Stimulated activated CD4-positive, alpha-beta T cell treated with anti-CD3 and anti-CD28 coated beads, Interleukin-1b, Interleukin-23, amount 100 ng/mL, for 24 hours (primary cell): ENCODE measurements at regions not wholly inside any gene's neighbourhood (a gene's known extent, or its start where the extent isn't known, plus 50 kb on each side); places are given as distances from the start of the nearest gene placed in this dataset.
"Not testable (repeated sequence)": the region's sequence is repeated elsewhere in the genome, so short reads cannot be mapped to it uniquely, and the experiment has no call there.

Source experiments
- DNase-seq, 4 experiments: peaks; one replicate each; pipeline ENCODE4 v3.0.0-alpha.2; 2020; ENCODE audit warnings: low read depth in 4 of 4, low spot score in 1 of 4

GRCh38 chr16:17749706-17750105 is 278.9 kb upstream of the XYLT1 start:
- DNase-seq, result no peak

DNA sequence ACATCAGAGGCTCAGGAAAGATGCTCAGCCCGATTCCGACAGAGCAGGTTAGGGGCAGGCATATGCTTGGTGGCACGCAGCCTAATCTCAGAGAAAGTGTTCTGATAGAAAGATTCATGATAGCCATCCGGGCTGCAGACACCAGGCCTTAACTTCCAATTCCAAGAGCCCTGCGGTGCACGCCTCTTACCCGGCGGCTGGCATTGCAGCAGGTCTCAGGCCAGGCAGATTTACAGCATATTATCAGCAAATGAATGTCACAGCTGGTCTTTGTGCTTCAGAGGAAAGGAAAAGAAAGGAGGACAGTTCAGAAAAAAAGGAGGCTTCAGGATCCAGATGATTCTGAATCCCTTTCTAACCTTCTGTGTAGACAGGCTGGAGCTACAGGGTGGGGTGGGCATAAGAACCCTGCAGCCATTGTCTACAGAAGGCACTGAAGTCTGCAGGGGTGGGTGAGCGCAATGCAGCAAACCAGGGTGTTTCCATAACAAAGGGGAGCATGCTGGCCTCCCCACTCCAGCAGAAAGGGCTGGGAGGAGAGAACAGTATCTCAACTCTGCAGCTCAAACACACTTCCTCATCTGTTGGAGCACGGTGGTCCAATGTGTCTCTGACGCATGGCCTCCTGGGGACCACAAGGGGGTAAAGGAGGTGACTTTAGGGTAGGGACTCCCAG is 277.4 kb upstream of the XYLT1 start:
- DNase-seq, result no peak

GRCh38 chr16:17747081-17747756 is 276.5 kb upstream of the XYLT1 start:
- DNase-seq, result no peak

DNA sequence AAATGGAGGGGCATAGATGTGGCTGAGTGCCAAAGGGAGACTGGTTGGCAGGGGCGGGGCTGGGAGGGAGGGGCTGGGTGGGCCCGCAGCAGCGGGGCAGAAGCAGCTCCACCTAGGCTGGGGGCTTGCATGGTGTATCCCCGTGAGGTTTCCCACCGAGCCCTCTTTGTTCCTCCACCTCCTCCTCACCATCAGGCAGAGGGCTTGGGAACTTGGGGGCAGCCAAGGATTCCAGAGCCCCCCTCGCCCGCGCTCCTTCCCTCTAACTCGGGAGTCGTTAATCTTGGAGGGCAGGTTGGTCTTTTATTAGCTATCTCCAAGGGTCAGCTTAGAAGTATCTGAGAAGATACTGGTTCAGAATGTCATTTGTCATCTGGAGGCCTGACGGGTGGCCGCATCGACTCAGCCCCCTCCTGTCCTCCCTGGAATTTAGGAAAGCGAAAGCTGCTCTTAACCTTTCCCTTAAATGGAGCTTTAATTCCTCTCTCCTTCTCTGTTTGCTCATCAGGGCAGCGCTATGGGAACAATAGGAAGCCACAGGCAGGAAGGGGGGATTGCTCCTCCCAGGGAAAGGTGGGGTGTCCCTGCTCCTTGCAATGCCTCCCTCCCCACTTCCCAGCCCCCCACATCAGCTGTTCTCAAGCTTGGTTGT is 274.3 kb upstream of the XYLT1 start:
- DNase-seq, result no peak

GRCh38 chr16:17743578-17743977 is 272.8 kb upstream of the XYLT1 start:
- no peak for DNase-seq

- no peak for DNase-seq
Measured at GRCh38 chr16:17743158-17743557, 272.4 kb upstream of the XYLT1 start.

- DNase-seq, result not testable (repeated sequence)
Measured at GRCh38 chr16:17735099-17735498, 264.3 kb upstream of the XYLT1 start.

GRCh38 chr16:17729820-17730219 is 259.1 kb upstream of the XYLT1 start:
- DNase-seq, result no peak

DNA sequence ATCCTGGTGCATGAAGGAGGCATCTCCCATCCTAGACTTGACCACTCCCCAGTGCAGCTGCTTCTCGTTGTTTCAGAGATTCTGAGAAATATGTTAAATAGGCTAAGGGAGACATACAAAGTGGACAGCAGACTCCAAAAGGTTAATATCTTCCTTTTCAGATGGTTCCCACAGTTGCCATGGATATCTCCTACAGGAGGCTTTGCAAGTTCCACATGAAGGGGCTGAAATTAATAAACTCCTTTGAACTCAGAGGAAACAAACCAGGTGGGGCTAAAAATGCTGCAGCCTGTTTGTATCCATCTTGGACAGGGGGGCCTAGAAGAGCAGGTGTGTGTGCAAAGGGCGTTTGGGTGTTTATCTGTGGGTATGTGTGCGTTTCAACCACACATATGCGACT is 257.4 kb upstream of the XYLT1 start:
- no peak for DNase-seq

GRCh38 chr16:17724242-17724898 is 253.6 kb upstream of the XYLT1 start:
- no peak for DNase-seq

- no peak for DNase-seq
Measured at GRCh38 chr16:17723531-17724134, 252.9 kb upstream of the XYLT1 start.

GRCh38 chr16:17718495-17718894 is 247.7 kb upstream of the XYLT1 start:
- DNase-seq, result no peak

GRCh38 chr16:17705847-17706246 is 235.1 kb upstream of the XYLT1 start:
- DNase-seq, result no peak

- DNase-seq, result no peak
Measured at GRCh38 chr16:17696616-17697015, 225.9 kb upstream of the XYLT1 start.

GRCh38 chr16:17692484-17692883 is 221.7 kb upstream of the XYLT1 start:
- no peak for DNase-seq

GRCh38 chr16:17691899-17692176 is 221.1 kb upstream of the XYLT1 start:
- DNase-seq, result no peak

GRCh38 chr16:17691106-17691898 is 220.5 kb upstream of the XYLT1 start:
- no peak for DNase-seq

DNA sequence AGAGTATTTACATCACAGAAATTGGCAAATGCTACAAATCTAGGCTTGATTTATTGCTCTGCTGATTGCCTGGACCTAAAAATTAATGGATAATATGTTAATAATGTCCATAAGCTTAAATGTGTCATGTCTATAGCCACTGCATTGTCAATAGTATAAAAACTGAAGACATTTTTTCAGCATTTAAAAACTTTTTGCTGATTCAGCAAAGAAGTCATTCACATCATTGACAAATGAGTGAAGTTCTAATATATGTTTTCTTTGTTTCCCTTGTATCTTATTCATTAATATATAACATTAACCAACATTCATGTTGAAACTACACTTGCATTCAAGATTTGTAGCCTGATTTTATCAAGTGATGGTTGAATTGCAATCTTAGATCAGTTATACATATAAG is 214.7 kb upstream of the XYLT1 start:
- no peak for DNase-seq

GRCh38 chr16:17683281-17683680 is 212.5 kb upstream of the XYLT1 start:
- no peak for DNase-seq

DNA sequence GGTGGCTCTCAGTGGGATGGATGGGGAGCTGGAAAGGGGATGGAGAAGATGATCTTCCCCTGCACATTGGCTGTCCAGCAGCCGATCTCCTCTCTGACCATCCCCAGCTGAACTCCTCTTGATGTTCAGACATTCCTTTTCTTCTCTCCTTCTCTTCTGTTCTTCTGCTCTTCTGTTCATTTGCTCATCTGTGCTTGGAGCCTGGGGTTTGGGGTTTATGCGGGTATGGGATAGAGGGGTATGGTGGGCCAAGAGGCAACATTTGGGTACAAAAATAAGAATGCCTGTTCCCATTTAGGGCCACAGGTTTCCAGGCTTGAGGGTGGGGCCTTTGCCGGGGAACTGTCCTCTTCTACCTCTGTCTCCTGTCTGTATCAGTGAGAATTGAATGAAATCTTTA is 205.4 kb upstream of the XYLT1 start:
- DNase-seq, result no peak

DNA sequence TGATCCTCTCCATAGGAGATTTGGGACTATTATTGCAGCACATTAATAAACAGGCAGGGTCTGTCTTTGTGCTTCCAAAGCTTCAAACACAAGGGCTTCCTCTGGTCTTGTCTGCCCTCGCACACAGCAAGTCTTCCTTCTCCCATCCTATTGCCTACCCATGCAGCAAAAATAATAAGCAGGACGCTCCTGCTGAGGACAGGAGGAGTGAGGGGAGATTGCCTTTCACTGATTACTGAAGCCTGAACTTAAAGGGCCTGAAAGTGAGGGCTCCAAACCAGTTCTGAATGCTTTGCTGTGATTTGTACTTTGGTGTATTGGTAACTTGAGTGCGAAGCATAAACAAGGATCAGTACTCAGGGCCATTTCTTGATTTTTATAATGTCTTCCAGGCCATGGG is 197.6 kb upstream of the XYLT1 start:
- no peak for DNase-seq
